Adrenal gland (tissue), 9 donors: ENCODE measurements at regions not wholly inside any gene's neighbourhood (a gene's known extent, or its start where the extent isn't known, plus 50 kb on each side); places are given as distances from the start of the nearest gene placed in this dataset.
A peak's percentile ranks its signal among the peaks of the same experiment; 100 is the strongest.

Experiments used
- DNase-seq, 7 donors: peaks; one replicate each; pipeline ENCODE4 v3.0.0-alpha.2; 2019 to 2020
- H3K27ac ChIP-seq, 5 donors: fragments of 200-600 bp; sonication (generic) in 4 of 5; 1 replicate in 3 of 5; 2 replicates in 2 of 5; pipeline versions ENCODE4 v1.5.1 to v1.8.0; 2016 to 2020; ENCODE audit warnings: mild to moderate bottlenecking in 1 of 5
- H3K27me3 ChIP-seq: fragments of 200-600 bp; 2 replicates; pipeline ENCODE4 v1.8.0; 2021
- H3K36me3 ChIP-seq, 2 donors: fragments of 200-600 bp; replicated peaks in 1 of 2; 1 replicate in 1 of 2; 2 replicates in 1 of 2; pipeline versions ENCODE4 v1.5.1 to v1.8.0; 2018 to 2022
- H3K4me1 ChIP-seq, 2 donors: fragments of 200-600 bp; replicated peaks in 1 of 2; 1 replicate in 1 of 2; 2 replicates in 1 of 2; pipeline versions ENCODE4 v1.5.1 to v1.8.0; 2018 to 2021
- H3K4me3 ChIP-seq, 4 donors: fragments of 200-600 bp; sonication (generic) in 3 of 4; one replicate each; pipeline ENCODE4 v1.5.1; 2016 to 2018
- H3K9me3 ChIP-seq, 3 donors: fragments of 200-600 bp; sonication (generic) in 1 of 3; replicated peaks in 1 of 3; 1 replicate in 2 of 3; 2 replicates in 1 of 3; pipeline versions ENCODE4 v1.5.1 to v1.8.0; 2016 to 2021
- POLR2A ChIP-seq, 2 donors: fragments of 450-650 bp; IDR thresholded peaks; one replicate each; pipeline ENCODE4 v1.6.1; 2017; ENCODE audit warnings: antibody characterized with exemption in 2 of 2, mild to moderate bottlenecking in 2 of 2, moderate library complexity in 1 of 2
- WGBS, 4 donors: extraction: QIAGEN DNeasy Blood & Tissue Kit in 2 of 4; methylation state at CpG; one replicate each; pipeline versions ENCODE4 v1.1.5 to v1.1.7; 2013 to 2017; 5-methylcytosine and 5-hydroxymethylcytosine counted together
- intact Hi-C, 2 donors: fragments of 100-400 bp; cut with DNase I; formaldehyde crosslinking; loops; one replicate each; pipeline versions ENCODE4 v1.14.1 to v1.15.0; 2022 to 2023
- TF ChIP-seq, protein P1 (sequence below), 6 experiments: fragments of 450-650 bp in 4 of 6; fragments of 200-600 bp in 2 of 6; sonication (generic) in 1 of 6; IDR thresholded peaks; 1 replicate in 5 of 6; 2 replicates in 1 of 6; pipeline versions ENCODE4 v1.5.1 to v1.8.0; 2016 to 2021; ENCODE audit warnings: antibody characterized with exemption in 6 of 6, mild to moderate bottlenecking in 2 of 6, moderate library complexity in 1 of 6
- donor health status: healthy with polysubstance abuse.
- donor health status: Bipolar disorder and iron deficiency.
- donor health status: DM: yes; HTN: yes; CAD: no.
- donor health status: DM: no; HTN: no; CAD: no.
- donor health status: DM: no; HTN: no; CAD: no.

DNA sequence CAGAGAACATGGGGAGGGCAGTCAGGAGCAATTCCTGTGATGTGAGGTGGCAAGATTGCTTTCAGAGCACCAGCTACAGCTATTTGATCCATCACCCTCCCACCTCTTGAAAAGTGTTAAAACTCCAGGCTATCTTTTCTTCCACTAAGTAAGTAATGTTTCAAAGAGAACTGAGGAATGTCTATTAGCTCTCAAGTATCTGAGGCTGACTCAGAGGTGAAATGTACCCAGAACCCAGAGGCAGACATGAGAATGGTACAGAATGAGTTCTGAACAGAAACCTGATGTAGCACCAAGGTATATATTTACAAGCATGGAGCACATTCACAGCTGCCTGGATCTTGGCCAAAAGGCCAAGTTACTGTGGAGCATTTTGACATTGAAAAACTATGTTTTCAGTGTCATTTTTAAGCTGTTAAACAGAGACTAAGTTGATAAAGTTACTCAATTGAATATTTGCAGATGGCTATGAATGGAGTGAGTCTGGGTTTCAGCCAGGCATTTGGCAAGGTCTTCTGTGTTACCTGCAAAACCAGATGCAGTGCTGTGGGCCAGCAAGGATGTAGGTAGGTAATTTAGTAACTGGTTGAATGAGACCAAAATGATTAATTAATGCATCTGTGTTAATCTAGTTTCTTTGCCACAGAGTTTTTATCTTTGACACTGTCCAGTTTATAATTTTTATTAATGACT, 227.7 kb upstream of the CD96 start:
- no peak overlapping the region for H3K4me3 ChIP-seq
- H3K9me3 ChIP-seq = no peaks in the 10 kb centered on the region
- TF ChIP-seq POLR2A (IDR thresholded peaks at IDR 0.05) = no peak
- TF ChIP-seq, protein P1, sequence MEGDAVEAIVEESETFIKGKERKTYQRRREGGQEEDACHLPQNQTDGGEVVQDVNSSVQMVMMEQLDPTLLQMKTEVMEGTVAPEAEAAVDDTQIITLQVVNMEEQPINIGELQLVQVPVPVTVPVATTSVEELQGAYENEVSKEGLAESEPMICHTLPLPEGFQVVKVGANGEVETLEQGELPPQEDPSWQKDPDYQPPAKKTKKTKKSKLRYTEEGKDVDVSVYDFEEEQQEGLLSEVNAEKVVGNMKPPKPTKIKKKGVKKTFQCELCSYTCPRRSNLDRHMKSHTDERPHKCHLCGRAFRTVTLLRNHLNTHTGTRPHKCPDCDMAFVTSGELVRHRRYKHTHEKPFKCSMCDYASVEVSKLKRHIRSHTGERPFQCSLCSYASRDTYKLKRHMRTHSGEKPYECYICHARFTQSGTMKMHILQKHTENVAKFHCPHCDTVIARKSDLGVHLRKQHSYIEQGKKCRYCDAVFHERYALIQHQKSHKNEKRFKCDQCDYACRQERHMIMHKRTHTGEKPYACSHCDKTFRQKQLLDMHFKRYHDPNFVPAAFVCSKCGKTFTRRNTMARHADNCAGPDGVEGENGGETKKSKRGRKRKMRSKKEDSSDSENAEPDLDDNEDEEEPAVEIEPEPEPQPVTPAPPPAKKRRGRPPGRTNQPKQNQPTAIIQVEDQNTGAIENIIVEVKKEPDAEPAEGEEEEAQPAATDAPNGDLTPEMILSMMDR (IDR thresholded peaks at IDR 0.05) = no peak
- intact Hi-C loops = no loop called here
- H3K4me1 ChIP-seq = peaks cover 0 to 14% of the 10 kb centered on the region in 2 donors
- DNase-seq = no peak
- no peaks in the 10 kb centered on the region for H3K36me3 ChIP-seq
- H3K27me3 ChIP-seq = no peaks in the 10 kb centered on the region
- no peak overlapping the region for H3K27ac ChIP-seq

DNA sequence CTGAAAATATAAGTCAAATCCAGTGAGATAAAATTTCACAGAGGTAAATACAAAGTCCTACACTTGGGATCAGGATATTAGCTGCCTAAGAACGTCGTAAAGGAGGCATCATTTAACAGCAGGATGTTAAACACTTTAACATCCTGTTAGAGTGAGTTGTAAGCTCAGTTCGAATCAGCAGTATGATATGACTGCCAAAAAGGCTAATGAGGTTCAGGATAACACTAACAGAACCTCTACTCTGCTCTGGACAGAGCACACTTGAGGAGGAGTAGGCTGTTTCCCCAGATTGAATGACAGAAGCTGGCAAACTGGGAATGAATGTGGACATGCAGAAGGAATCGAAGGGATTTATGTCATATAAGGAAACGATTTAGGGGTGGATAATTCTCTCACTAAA, 227.1 kb upstream of the CD96 start:
- TF ChIP-seq POLR2A (IDR thresholded peaks at IDR 0.05) = no peak
- TF ChIP-seq, protein P1 (IDR thresholded peaks at IDR 0.05) = no peak
- H3K27me3 ChIP-seq = no peaks in the 10 kb centered on the region
- H3K36me3 ChIP-seq = no peaks in the 10 kb centered on the region
- no peaks in the 10 kb centered on the region for H3K9me3 ChIP-seq
- no peak overlapping the region for H3K27ac ChIP-seq
- DNase-seq = no peak
- intact Hi-C loops = no loop called here
- no peak overlapping the region for H3K4me3 ChIP-seq
- H3K4me1 ChIP-seq = peaks cover 0 to 14% of the 10 kb centered on the region in 2 donors
- WGBS, 4 donors = 54 to 58% (median 56%) methylated on average over 5 of the region's 5 CpGs

DNA sequence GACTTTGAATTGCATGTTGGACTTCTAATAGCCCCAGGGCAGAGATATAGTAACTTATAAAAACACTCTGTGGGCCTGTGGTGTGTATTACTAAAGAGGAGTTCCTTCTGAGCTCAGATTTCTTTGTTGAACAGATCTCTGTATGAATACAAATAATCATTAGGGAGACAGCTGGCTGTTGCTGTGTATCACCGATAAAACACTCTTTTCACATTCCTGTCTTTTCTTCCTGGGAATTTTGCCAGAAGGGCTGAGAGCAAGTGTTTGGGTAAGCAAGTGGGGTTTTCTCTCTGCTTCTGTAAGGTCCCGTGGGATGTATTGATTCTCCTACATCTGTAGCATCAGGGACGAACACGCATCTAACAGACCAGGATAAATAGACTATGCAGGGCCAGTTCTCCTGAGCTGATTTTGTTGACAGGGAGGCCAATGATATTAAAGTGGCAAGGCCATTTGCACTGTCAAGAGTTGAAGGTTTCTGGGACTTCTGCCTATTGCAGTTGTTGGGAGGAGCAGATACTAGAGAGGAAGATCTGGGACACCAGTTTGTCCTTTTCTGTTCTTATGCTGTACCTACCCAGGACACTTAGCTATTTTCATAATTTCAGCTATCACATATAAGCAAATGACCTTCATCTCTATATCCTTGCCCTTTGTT, 225.9 kb upstream of the CD96 start:
- Histone ChIP-seq H3K4me3 (no peak overlapping the region), H3K27me3 (no peaks in the 10 kb centered on the region), H3K36me3 (no peaks in the 10 kb centered on the region), H3K9me3 (no peaks in the 10 kb centered on the region), H3K4me1 (peaks cover 0 to 14% of the 10 kb centered on the region in 2 donors), H3K27ac (no peak overlapping the region)
- intact Hi-C loops = no loop called here
- peak in 4 of 7 donors; percentile 21 to 57 (median 28) for DNase-seq
- TF ChIP-seq POLR2A (IDR thresholded peaks at IDR 0.05) = no peak
- TF ChIP-seq, protein P1 (IDR thresholded peaks at IDR 0.05) = no peak
- 11 to 29% (median 23%) methylated on average over 4 of the region's 4 CpGs for WGBS, 4 donors

DNA sequence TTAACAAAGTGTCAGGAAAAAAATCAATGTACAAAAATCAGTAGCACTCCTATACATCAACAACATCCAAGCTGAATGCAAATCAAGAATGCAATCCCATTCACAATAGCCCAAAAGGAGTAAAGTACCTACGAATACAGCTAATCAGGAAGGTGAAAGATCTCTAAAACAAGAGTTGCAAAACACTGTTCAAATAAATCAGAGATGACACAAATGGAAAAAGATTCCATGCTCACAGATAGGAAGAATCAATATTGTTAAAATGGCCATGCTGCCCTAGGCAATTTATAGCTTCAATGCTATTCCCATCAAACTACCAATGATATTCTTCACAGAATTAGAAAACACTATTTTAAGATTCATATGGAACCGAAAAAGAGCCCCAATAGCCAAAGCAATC, 223.7 kb upstream of the CD96 start:
- TF ChIP-seq, protein P1 (IDR thresholded peaks at IDR 0.05) = no peak
- no peak for TF ChIP-seq POLR2A (IDR thresholded peaks at IDR 0.05)
- H3K27ac ChIP-seq = no peak overlapping the region
- 46 to 64% (median 47%) methylated on average over 2 of the region's 2 CpGs for WGBS, 4 donors
- peaks cover 0 to 14% of the 10 kb centered on the region in 2 donors for H3K4me1 ChIP-seq
- H3K36me3 ChIP-seq = no peaks in the 10 kb centered on the region
- H3K4me3 ChIP-seq = no peak overlapping the region
- intact Hi-C loops = no loop called here
- no peaks in the 10 kb centered on the region for H3K9me3 ChIP-seq
- no peaks in the 10 kb centered on the region for H3K27me3 ChIP-seq
- DNase-seq = no peak
